HT1080 (cell line): ENCODE measurements at regions not wholly inside any gene's neighbourhood (a gene's known extent, or its start where the extent isn't known, plus 50 kb on each side); places are given as distances from the start of the nearest gene placed in this dataset.
"Not testable (repeated sequence)": the region's sequence is repeated elsewhere in the genome, so short reads cannot be mapped to it uniquely, and the experiment has no call there.

Experiments
- DNase-seq: peaks from one replicate; pipeline ENCODE4 v3.0.0-alpha.2; 2015; ENCODE audit warnings: low read depth

DNA sequence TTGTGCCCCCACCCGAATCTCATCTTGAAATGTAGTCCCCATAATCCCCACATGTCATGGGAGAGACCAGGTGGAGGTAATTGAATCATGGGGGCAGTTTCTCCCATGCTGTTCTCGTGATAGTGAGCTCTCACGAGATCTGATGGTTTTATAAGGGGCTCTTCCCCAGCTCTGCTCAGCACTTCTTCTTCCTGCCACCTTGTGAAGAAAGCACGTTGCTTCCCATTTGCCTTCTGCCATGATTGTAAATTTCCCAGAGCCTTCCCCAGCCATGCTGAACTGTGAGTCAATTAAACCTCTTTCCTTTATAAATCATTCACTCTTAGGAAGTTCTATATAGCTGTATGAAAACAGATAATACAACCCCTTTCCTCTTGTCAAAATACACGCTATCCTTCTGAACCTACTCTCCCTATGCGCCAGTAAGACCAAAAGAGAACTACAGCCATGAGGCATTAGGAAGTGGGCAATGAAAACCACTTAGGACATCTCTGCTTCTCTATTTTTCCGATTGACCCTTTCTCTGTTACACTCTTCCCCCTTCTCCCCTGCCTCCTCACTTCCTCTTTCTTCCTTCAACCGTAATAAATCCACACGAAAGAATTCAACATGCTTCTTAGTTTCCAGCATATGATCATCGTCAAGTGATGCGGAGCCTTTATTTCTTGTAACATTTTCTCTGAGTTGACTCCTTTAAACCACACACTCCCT is 101.2 kb upstream of the WDR11 start:
- DNase-seq: no peak

DNA sequence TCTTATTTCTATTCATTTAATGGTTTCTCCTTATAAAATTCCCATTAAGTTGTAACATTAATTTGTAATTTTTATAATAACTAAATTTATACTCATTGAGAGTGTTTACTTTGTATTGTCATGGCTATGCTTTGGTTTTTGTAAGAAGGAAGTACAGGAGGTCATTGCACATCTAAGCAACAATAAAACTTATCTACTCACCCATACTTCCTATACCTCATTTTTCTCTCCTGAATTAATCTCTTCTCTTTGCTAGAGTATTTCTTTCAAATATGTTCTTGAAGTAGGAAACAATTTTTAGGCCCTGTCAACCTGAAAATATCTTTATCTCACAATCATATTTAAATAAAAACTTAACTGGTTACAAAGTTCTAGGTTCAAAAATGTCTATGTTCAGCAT is 95.4 kb upstream of the WDR11 start:
- DNase-seq: no peak

DNA sequence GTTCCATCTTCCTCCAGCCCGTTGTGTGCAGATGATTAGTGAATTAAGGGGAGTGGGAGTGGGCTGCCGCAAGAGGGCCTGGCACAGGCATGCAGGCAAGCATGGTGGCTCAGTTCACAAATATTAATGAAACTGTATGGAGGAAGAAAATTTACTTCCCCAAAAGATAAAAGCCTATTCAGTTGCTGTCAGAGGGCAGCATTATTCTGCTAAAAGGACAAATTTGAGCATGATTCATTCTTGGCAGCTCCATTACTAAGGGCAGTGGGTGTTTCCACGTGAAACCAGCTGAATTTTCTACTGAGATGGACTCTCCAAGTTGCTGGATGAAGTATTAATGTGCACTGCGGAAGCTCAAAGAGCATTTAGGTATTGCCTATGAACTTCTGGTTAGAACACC is 90.9 kb upstream of the WDR11 start:
- DNase-seq: no peak

DNA sequence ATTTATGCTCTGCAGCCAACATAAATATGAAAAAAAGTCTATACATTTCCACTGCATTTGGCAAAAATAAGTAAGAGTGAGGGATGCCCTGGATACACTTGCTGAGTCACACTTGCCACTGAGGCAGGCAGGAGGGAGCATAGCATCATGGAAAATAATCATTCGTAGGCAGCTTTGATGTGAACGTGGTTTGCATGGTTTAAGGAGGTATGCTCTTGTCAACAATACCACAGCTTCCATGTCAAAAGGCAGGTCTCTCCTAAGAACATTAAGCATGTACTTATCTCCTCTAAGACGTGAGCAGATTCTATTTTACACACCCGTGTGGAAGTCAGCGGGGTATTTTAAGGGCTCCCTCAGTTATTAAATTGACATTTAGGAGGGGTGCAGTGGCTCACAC is 89.2 kb upstream of the WDR11 start:
- DNase-seq: no peak

DNA sequence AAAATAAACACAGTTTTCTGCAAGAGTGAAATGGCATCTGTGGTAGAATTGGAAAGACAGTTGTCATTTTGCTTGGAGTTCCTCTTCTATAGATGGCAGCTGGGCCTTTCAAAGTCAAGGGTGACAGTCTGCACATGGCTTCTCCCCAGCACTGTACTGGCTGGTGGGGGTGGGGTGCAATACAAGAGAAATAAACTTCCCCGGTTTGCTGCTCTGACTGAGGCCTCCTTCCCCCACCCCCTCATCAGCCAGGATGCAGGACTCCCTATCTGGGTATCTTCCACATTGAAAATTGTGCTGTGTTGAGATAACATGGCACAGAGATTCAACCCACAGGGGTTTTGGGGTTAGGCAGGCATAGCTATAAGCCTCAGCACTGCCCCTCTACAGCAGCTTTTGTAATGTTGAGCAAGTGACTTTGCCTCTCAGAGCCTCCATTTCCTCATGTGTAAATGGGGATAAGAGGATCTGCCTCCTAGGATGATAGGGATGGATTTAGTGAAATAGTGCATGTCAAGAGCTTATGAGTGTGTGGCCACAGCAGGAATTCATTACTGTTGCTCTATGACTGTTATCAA is 85.8 kb upstream of the WDR11 start:
- no peak for DNase-seq

DNA sequence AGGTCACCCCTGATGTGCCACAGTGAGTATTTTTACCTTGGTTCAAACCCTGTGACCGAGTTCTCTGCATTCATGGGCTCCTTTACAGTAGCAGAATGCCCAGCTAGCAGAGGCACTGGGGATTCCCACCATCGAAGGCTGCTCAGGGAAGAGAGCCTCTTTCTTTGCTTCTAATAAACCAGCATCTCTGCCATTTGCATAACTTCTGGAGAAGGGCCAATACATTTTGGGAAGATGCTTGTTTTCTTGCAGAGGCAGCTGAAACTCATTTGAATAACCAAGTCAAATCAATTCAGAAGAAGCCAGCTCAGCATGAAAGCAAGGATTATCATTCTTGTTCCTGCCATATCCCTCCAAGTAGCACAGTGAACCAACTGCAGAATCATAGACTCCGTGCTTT is 82.9 kb upstream of the WDR11 start:
- DNase-seq: no peak

DNA sequence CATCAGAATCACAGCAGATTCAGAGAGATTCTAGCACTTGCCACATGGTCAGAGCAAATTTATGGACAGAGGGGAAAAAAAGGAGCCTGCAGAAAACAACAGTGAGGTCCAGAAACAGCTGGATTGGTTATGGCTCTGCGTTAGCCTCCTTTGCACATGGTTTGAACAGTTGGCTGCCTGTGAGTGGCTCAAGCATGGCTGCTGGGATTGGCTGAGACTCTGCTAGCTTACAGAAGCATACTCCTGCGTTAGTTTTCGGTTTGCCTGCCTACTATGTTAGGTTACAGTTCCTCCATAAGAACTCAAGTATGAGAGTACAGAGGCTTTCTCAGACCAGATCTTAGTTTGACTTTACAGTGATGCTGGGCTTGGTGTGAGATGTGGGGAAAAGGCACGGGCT is 80.7 kb upstream of the WDR11 start:
- DNase-seq: no peak

DNA sequence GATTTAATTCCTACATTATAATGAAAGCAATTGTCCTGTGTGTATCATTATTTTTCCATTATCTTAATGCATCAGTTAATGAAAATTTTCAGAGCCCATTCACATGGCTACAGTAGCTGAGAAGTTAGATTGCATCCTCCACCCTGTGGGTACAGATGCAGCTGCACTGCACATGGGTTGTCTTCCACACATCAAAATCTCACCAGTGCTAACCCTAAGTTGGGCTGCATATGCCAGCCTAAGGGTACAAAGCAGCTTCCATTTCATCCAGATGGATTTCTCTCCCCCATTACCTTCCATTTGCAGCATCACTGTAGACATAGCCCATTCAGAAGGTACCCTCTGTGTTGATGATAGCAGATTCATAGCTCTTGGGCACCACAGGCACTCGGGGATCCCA is 74.7 kb upstream of the WDR11 start:
- DNase-seq: no peak

DNA sequence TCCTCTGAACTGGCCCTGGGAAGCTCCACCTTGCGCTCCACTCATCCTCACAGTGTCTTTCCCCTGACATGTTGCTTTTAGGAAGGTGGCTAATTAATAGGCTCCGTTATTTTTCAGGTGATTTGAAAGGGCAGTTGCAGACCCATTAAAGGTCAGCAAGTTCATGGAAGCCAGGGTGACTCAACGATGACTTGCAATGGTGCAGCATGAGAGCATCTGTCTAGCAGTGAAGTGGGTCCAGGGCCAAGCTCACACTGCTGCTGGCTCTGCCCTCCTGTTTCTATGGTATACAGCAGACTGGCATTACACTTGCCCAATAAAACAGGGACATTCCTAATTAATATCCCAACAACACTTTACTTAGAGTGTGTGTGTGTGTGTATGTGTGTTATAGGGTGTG is 68.8 kb upstream of the WDR11 start:
- no peak for DNase-seq

DNA sequence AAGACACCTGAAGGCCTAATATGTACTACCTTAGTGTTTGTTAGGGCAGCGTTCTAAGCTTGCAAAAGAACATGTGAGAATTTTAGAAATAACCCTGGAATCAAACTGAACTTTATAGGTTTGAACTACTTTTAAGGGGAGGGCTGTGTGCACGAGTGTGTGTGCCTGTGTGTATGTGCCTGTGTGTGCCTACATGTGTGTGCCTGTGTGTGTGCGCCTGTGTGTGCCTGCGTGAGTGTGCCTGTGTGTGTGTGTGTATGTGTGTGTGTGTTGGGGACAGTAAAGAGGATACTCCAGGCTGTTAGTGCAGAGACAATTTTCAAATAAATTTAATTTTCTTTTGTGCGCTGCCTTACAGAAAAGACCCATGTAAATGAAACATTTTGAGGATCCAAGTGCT is 68.1 kb upstream of the WDR11 start:
- DNase-seq: no peak

DNA sequence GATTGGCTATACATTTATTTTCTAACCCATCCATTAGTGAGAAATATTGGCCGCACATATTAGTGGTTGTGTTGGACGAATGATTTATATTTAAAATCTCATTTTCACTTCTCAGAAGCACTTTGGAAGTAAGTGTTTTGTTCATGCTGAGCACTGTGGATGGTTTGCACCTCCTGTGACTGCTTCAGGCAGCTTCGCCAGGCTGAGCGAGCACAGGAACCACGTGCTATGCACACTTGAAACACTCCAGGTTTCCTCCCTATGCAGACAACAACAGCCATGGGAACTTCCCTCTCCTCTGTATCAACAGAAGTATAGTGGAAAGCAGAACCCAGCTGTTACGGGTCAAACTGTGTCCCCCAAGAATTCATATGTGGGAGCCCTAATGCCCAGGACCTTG is 67.3 kb upstream of the WDR11 start:
- DNase-seq: no peak

DNA sequence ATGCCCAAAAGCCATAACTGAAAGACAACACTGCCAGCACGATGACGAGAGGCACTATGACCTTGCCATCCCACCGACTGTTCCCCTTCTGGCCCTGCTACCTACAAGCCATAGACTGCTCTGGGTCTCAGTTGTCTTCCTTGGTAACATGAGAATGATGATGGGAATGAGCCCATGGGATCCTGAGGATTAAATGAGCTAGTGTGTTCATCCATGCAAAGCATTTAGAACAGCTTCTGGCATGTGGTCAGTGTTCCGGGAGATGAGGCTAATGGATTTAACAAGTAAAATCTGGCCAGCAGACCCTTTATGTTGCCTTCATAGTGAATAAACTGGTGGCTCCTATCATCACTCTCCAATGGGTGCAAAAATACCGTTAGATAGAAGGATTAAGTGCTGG is 62.4 kb upstream of the WDR11 start:
- no peak for DNase-seq

DNA sequence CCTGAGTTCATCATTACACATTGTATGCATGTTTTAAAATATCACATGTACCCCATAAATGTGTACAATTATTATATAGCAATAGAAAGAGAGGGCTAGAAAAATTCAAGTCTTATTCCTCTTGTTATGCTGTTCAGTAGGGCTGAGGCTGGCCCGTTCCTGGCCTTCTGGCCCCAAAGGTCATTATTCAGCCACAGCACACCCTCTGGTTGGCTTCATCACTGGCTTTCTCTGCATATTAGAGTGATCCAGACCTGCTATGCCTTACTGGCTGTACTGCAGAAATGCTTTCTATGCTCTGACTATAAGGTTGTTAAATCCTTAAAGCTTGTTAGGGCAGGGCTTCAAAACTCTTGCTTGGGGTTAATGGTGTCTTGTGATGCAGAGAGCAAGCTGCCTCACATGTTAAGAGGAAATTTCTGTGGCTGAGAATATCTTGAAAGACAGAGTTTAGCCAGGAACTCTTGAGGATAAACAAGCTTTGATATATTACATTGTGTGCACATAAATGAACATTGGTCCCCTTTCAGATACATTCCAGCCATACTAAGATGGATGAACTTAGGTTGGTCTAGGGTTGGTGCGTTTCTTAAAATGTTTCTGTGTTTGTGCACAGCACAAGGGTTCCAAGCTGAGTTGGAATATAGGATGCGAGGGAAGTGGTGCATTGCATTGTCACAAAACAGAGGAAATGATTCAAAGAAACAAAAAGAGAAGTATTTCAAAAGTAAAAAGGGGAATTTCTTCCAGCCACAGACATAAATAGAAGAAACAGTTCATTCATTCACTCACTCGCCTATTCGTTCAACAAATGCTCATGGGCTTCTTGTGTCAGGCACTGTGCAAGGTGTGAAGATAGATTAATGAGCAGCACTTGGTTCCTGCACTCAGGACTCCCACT is 61.6 kb upstream of the WDR11 start:
- DNase-seq: no peak

DNA sequence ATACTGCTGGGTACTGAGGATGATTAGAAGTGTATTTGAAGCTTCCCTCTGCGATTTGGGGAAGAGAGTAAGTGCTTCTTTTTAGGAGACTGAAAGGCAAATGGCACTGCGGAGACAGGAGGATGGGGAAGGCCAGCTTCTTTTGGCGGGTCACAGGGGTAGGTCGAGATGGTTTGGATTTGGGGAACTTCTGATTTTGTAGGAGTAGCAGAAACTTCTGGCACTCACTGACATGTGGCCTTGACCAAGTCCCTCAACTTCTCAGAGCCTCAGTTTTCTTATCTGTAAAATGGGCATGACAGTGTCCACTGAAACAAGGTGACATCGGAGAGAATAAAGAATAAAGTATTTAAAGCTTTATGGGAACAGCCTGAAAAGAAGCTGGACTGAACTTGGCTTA is 59.8 kb upstream of the WDR11 start:
- no peak for DNase-seq

DNA sequence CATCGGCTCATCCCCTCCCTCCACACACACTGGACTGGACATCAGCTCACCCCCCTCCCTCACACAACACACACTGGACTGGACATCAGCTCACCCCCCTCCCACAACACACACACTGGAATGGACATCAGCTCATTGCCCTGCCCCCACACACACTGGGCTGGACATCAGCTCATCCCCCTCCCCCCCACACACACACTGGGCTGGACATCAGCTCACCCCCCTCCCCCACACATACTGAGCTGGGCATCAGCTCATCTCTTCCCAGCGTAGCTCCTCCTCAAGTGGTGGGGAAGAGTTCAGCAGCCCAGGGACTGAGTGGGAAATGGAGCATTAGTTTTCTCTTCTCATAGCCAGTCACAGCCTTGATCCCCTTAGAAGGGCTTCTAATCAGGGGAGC is 58.1 kb upstream of the WDR11 start:
- no peak for DNase-seq

DNA sequence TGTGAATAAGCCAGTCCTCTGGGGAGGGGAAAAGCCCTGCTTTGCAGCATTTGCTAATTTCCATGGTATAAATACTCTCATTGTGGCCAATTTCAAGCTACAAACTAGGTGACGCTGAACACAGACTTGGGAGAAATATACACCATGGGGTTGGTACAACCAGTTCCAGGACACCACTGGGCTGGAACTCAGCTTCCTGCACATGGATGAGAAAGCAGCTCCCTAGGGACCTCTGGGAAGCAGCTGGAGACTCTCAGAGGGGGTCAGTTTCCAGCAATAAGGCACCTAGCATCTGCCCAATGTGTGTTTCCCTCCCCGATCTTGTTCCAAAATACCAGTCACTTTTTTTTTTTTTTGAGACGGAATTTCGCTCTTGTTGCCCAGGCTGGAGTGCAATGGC is 56.8 kb upstream of the WDR11 start:
- DNase-seq: no peak

DNA sequence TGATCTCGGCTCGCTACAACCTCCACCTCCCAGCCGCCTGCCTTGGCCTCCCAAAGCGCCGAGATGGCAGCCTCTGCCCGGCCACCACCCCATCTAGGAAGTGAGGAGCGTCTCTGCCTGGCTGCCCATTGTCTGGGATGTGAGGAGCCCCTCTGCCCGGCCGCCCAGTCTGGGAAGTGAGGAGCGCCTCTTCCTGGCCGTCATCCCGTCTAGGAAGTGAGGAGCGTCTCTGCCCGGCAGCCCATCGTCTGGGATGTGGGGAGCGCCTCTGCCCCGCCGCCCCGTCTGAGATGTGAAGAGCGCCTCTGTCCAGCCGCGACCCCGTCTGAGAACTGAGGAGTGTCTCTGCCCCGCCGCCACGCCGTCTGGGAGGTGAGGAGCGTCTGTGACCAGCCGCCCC is 52.9 kb upstream of the WDR11 start:
- DNase-seq: not testable (repeated sequence)

DNA sequence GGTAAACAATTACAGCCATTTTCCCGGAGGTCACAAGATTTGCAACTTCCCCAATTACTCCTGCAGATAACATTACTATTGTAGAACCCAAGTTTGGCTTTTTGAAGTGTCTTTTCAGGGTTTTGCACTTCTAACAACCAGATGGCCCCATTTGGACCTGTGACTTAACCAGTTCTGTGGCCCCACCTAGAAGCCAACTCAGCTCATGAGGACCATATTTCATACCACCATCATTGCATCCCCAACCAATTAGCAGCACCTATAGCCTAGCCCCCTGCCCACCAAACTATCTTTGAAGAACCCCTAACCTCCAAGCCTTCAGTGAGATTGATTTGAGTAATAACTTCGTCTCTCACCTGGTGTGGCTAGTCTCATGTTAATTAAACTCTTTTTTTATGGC is 51.3 kb upstream of the WDR11 start:
- no peak for DNase-seq

DNA sequence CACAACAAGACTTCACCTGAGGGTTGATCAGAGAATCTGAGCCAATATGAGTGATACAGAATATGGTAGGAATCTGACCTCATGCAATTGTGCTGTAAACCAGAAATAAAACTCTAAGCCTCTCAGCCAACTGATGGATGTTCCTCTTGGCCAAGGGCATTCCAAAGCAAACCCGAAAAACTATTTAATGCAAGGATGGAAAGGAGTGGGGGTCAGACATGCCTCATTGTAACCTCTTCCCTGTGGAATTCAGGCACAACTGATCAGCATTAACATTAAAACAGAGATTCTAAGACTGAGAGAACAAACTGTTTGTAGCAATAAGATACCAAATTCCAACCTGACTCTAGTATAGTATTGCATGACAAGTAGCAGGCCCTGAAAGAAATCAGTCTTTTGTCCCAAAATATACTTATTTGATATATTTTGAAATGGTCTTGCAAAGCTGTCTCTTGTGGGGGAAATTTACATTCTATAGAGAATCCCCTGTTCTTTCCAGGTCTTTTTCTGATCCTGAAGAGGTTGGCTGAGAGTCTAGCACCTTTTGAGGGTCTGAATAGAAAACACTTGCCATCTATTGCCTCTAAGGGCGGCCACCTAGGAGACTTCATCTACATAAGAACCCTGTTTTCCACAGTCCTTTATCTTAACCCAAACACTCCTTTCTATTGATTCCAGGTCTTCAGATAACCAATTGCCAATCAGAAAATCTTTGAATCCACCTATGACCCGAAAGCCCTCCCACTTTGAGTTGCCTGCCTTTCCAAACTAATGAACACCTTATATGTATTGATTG is 50.4 kb upstream of the WDR11 start:
- DNase-seq: no peak
